Nephron progenitor cell (in vitro differentiated cells): ENCODE measurements at regions not wholly inside any gene's neighbourhood (a gene's known extent, or its start where the extent isn't known, plus 50 kb on each side); places are given as distances from the start of the nearest gene placed in this dataset.

Source experiments
- DNase-seq: peaks from one replicate; pipeline ENCODE4 v3.0.0; 2021
- H3K27ac Mint-ChIP-seq: 2 replicates; pipeline ENCODE4 v1.8.0; 2021; ENCODE audit warnings: mild to moderate bottlenecking, moderate library complexity, mixed read lengths
- H3K27me3 Mint-ChIP-seq: 2 replicates; pipeline ENCODE4 v1.8.0; 2021; ENCODE audit warnings: mild to moderate bottlenecking, low read depth, mixed read lengths; ENCODE audit not compliant: poor library complexity
- H3K36me3 Mint-ChIP-seq: 2 replicates; pipeline ENCODE4 v1.8.0; 2021; ENCODE audit warnings: low read depth, mixed read lengths
- H3K4me1 Mint-ChIP-seq: 2 replicates; pipeline ENCODE4 v1.8.0; 2021; ENCODE audit warnings: mixed read lengths
- H3K4me3 Mint-ChIP-seq: 2 replicates; pipeline ENCODE4 v1.8.0; 2021; ENCODE audit warnings: mild to moderate bottlenecking, moderate library complexity, mixed read lengths
- H3K9me3 Mint-ChIP-seq: 2 replicates; pipeline ENCODE4 v1.8.0; 2021; ENCODE audit warnings: mild to moderate bottlenecking, moderate library complexity, mixed read lengths
- CTCF ChIP-seq: fragments of 200-600 bp; sonication (generic); IDR thresholded peaks from 2 replicates; pipeline ENCODE4 v1.5.0; 2021; ENCODE audit warnings: antibody characterized with exemption

GRCh38 chr6:37748118-37748517 is 50.4 kb upstream of the MDGA1 start:
- no peak overlapping the region for H3K27ac Mint-ChIP-seq
- H3K9me3 Mint-ChIP-seq, result no peaks in the 10 kb centered on the region
- peaks cover 49% of the 10 kb centered on the region for H3K27me3 Mint-ChIP-seq
- peaks cover 28% of the 10 kb centered on the region for H3K4me1 Mint-ChIP-seq
- DNase-seq, result no peak
- no peak for TF ChIP-seq CTCF
- H3K4me3 Mint-ChIP-seq, result no peak overlapping the region
- H3K36me3 Mint-ChIP-seq, result no peaks in the 10 kb centered on the region
